Effector memory CD8-positive, alpha-beta T cell (primary cell): ENCODE measurements at regions not wholly inside any gene's neighbourhood (a gene's known extent, or its start where the extent isn't known, plus 50 kb on each side); places are given as distances from the start of the nearest gene placed in this dataset.

ENCODE experiments used
- ATAC-seq: fragments of 150-1000 bp; cut with Tn5 transposase; replicated peaks from 2 replicates; pipeline ENCODE4 v1.10.0; 2021; ENCODE audit warnings: mild to moderate bottlenecking, moderate library complexity
- DNase-seq, 3 experiments: peaks; one replicate each; pipeline ENCODE4 v3.0.0; 2021
- H3K27ac Mint-ChIP-seq, 2 donors: one replicate each; pipeline ENCODE4 v1.8.0; 2022; ENCODE audit warnings: mild to moderate bottlenecking in 2 of 2, mixed read lengths in 2 of 2, moderate library complexity in 2 of 2
- H3K27me3 Mint-ChIP-seq, 2 donors: one replicate each; pipeline ENCODE4 v1.8.0; 2022; ENCODE audit warnings: mixed read lengths in 2 of 2
- H3K36me3 Mint-ChIP-seq: one replicate; pipeline ENCODE4 v1.8.0; 2022; ENCODE audit warnings: mild to moderate bottlenecking, moderate library complexity, mixed read lengths; ENCODE audit not compliant: insufficient read depth
- H3K4me1 Mint-ChIP-seq, 2 donors: one replicate each; pipeline ENCODE4 v1.8.0; 2022; ENCODE audit warnings: low read depth in 2 of 2, mixed read lengths in 2 of 2
- H3K4me3 Mint-ChIP-seq, 2 donors: one replicate each; pipeline ENCODE4 v1.8.0; 2022; ENCODE audit warnings: mild to moderate bottlenecking in 2 of 2, mixed read lengths in 2 of 2, moderate library complexity in 2 of 2
- H3K9me3 Mint-ChIP-seq, 2 donors: one replicate each; pipeline ENCODE4 v1.8.0; 2022; ENCODE audit warnings: mixed read lengths in 2 of 2

GRCh38 chr12:127425474-127425873 lies 841.5 kb upstream of the TMEM132C start:
- Mint-ChIP-seq H3K4me3 (no peak overlapping the region), H3K4me1 (no peaks in the 10 kb centered on the region), H3K27me3 (peaks cover 0 to 10% of the 10 kb centered on the region in 2 donors), H3K9me3 (no peaks in the 10 kb centered on the region), H3K27ac (no peak overlapping the region), H3K36me3 (no peaks in the 10 kb centered on the region)
- DNase-seq (no peak), ATAC-seq (no peak)

GRCh38 chr12:127428420-127428819 lies 838.5 kb upstream of the TMEM132C start:
- no peaks in the 10 kb centered on the region for H3K4me1 Mint-ChIP-seq
- no peak overlapping the region for H3K4me3 Mint-ChIP-seq
- no peaks in the 10 kb centered on the region for H3K36me3 Mint-ChIP-seq
- DNase-seq (no peak), ATAC-seq (no peak)
- H3K27ac Mint-ChIP-seq: no peak overlapping the region
- no peaks in the 10 kb centered on the region for H3K27me3 Mint-ChIP-seq
- H3K9me3 Mint-ChIP-seq: no peaks in the 10 kb centered on the region

GRCh38 chr12:127429551-127430285 lies 837.3 kb upstream of the TMEM132C start:
- Mint-ChIP-seq H3K36me3 (no peaks in the 10 kb centered on the region), H3K4me3 (no peak overlapping the region), H3K27me3 (no peaks in the 10 kb centered on the region), H3K9me3 (no peaks in the 10 kb centered on the region), H3K4me1 (no peaks in the 10 kb centered on the region), H3K27ac (no peak overlapping the region)
- ATAC-seq (no peak), DNase-seq (no peak)

- H3K27me3 Mint-ChIP-seq: no peaks in the 10 kb centered on the region
- no peak for ATAC-seq
Observed at GRCh38 chr12:127430401-127430800, 836.6 kb upstream of the TMEM132C start.

GRCh38 chr12:127431177-127431576 lies 835.8 kb upstream of the TMEM132C start:
- Mint-ChIP-seq H3K36me3 (no peaks in the 10 kb centered on the region), H3K27ac (no peak overlapping the region), H3K9me3 (no peaks in the 10 kb centered on the region), H3K4me1 (no peaks in the 10 kb centered on the region), H3K4me3 (no peak overlapping the region), H3K27me3 (no peaks in the 10 kb centered on the region)
- ATAC-seq: no peak
- no peak for DNase-seq

More at GRCh38 chr12:127430401-127430800, 836.6 kb upstream of the TMEM132C start:
- H3K4me1 Mint-ChIP-seq: no peaks in the 10 kb centered on the region
- no peak overlapping the region for H3K4me3 Mint-ChIP-seq
- no peak for DNase-seq
- H3K36me3 Mint-ChIP-seq: no peaks in the 10 kb centered on the region
- no peaks in the 10 kb centered on the region for H3K9me3 Mint-ChIP-seq
- H3K27ac Mint-ChIP-seq: no peak overlapping the region

- H3K36me3 Mint-ChIP-seq: no peaks in the 10 kb centered on the region
- H3K4me1 Mint-ChIP-seq: no peaks in the 10 kb centered on the region
- H3K27ac Mint-ChIP-seq: no peak overlapping the region
- DNase-seq: no peak
- no peak overlapping the region for H3K4me3 Mint-ChIP-seq
- no peak for ATAC-seq
- H3K27me3 Mint-ChIP-seq: no peaks in the 10 kb centered on the region
- no peaks in the 10 kb centered on the region for H3K9me3 Mint-ChIP-seq
Observed at GRCh38 chr12:127431594-127431993, 835.4 kb upstream of the TMEM132C start.

GRCh38 chr12:127435439-127435838 lies 831.5 kb upstream of the TMEM132C start:
- H3K4me1 Mint-ChIP-seq: no peaks in the 10 kb centered on the region
- ATAC-seq (no peak), DNase-seq (no peak)
- H3K9me3 Mint-ChIP-seq: no peaks in the 10 kb centered on the region
- H3K36me3 Mint-ChIP-seq: no peaks in the 10 kb centered on the region
- H3K4me3 Mint-ChIP-seq: no peak overlapping the region
- no peak overlapping the region for H3K27ac Mint-ChIP-seq
- H3K27me3 Mint-ChIP-seq: no peaks in the 10 kb centered on the region

- no peaks in the 10 kb centered on the region for H3K36me3 Mint-ChIP-seq
- no peaks in the 10 kb centered on the region for H3K4me1 Mint-ChIP-seq
- no peak overlapping the region for H3K27ac Mint-ChIP-seq
- no peak for ATAC-seq
- no peak for DNase-seq
- H3K4me3 Mint-ChIP-seq: no peak overlapping the region
- peaks cover 3 to 10% of the 10 kb centered on the region in 2 donors for H3K9me3 Mint-ChIP-seq
- peaks cover 0 to 4% of the 10 kb centered on the region in 2 donors for H3K27me3 Mint-ChIP-seq
Observed at GRCh38 chr12:127438512-127439244, 828.3 kb upstream of the TMEM132C start.

GRCh38 chr12:127445581-127446139 lies 821.3 kb upstream of the TMEM132C start:
- no peak overlapping the region for H3K4me3 Mint-ChIP-seq
- peaks cover 2% of the 10 kb centered on the region for H3K36me3 Mint-ChIP-seq
- ATAC-seq: no peak
- H3K9me3 Mint-ChIP-seq: peaks cover 4 to 10% of the 10 kb centered on the region in 2 donors
- no peaks in the 10 kb centered on the region for H3K4me1 Mint-ChIP-seq
- DNase-seq: no peak
- H3K27me3 Mint-ChIP-seq: peaks cover 4 to 13% of the 10 kb centered on the region in 2 donors
- H3K27ac Mint-ChIP-seq: no peak overlapping the region

GRCh38 chr12:127448906-127449305 lies 818.1 kb upstream of the TMEM132C start:
- H3K27me3 Mint-ChIP-seq: peaks cover 0 to 27% of the 10 kb centered on the region in 2 donors
- H3K4me3 Mint-ChIP-seq: no peak overlapping the region
- peaks cover 0 to 1% of the 10 kb centered on the region in 2 donors for H3K9me3 Mint-ChIP-seq

GRCh38 chr12:127450826-127451225 lies 816.1 kb upstream of the TMEM132C start:
- no peak overlapping the region for H3K4me3 Mint-ChIP-seq
- peaks cover 12 to 43% of the 10 kb centered on the region in 2 donors for H3K27me3 Mint-ChIP-seq
- ATAC-seq (no peak), DNase-seq (no peak)
- H3K36me3 Mint-ChIP-seq: peaks cover 2% of the 10 kb centered on the region
- H3K4me1 Mint-ChIP-seq: no peaks in the 10 kb centered on the region
- H3K27ac Mint-ChIP-seq: no peak overlapping the region
- peaks cover 0 to 3% of the 10 kb centered on the region in 2 donors for H3K9me3 Mint-ChIP-seq

More at GRCh38 chr12:127448906-127449305, 818.1 kb upstream of the TMEM132C start:
- ATAC-seq (no peak), DNase-seq (no peak)
- no peaks in the 10 kb centered on the region for H3K4me1 Mint-ChIP-seq
- peaks cover 2% of the 10 kb centered on the region for H3K36me3 Mint-ChIP-seq
- no peak overlapping the region for H3K27ac Mint-ChIP-seq

- DNase-seq (no peak), ATAC-seq (no peak)
- H3K36me3 Mint-ChIP-seq: no peaks in the 10 kb centered on the region
- H3K27ac Mint-ChIP-seq: no peak overlapping the region
- H3K9me3 Mint-ChIP-seq: peaks cover 0 to 3% of the 10 kb centered on the region in 2 donors
- no peak overlapping the region for H3K4me3 Mint-ChIP-seq
- H3K4me1 Mint-ChIP-seq: no peaks in the 10 kb centered on the region
- peaks cover 12 to 52% of the 10 kb centered on the region in 2 donors for H3K27me3 Mint-ChIP-seq
Observed at GRCh38 chr12:127455347-127456265, 811.4 kb upstream of the TMEM132C start.

GRCh38 chr12:127457726-127458125 lies 809.2 kb upstream of the TMEM132C start:
- H3K4me1 Mint-ChIP-seq: no peaks in the 10 kb centered on the region
- no peak overlapping the region for H3K27ac Mint-ChIP-seq
- H3K27me3 Mint-ChIP-seq: peaks cover 12 to 40% of the 10 kb centered on the region in 2 donors
- DNase-seq: no peak
- H3K4me3 Mint-ChIP-seq: no peak overlapping the region
- ATAC-seq: no peak
- H3K36me3 Mint-ChIP-seq: no peaks in the 10 kb centered on the region
- peaks cover 0 to 3% of the 10 kb centered on the region in 2 donors for H3K9me3 Mint-ChIP-seq
